Ishikawa (cell line): ENCODE measurements at regions not wholly inside any gene's neighbourhood (a gene's known extent, or its start where the extent isn't known, plus 50 kb on each side); places are given as distances from the start of the nearest gene placed in this dataset.

Experiments
- CEBPB ChIP-seq: IDR thresholded peaks from 2 replicates; pipeline ENCODE4 v1.6.1; 2012
- CREB1 ChIP-seq: IDR thresholded peaks from 2 replicates; pipeline ENCODE4 v1.6.1; 2012; ENCODE audit warnings: low read depth
- EGR1 ChIP-seq: IDR thresholded peaks from 2 replicates; pipeline ENCODE4 v1.6.1; 2012
- EP300 ChIP-seq: IDR thresholded peaks from 2 replicates; pipeline ENCODE4 v1.6.1; 2012; ENCODE audit warnings: borderline replicate concordance
- FOXM1 ChIP-seq: IDR thresholded peaks from 2 replicates; pipeline ENCODE4 v1.6.1; 2012; ENCODE audit warnings: low read depth, borderline replicate concordance
- NFIC ChIP-seq: IDR thresholded peaks from 2 replicates; pipeline ENCODE4 v1.6.1; 2012
- RAD21 ChIP-seq: IDR thresholded peaks from 2 replicates; pipeline ENCODE4 v1.6.1; 2012; ENCODE audit warnings: low read depth
- TAF1 ChIP-seq: IDR thresholded peaks from 2 replicates; pipeline ENCODE4 v1.6.1; 2012; ENCODE audit warnings: low read depth, mild to moderate bottlenecking
- TCF12 ChIP-seq: IDR thresholded peaks from 2 replicates; pipeline ENCODE4 v1.6.1; 2012; ENCODE audit warnings: low read depth
- TEAD4 ChIP-seq: IDR thresholded peaks from 2 replicates; pipeline ENCODE4 v1.6.1; 2012
- YY1 ChIP-seq: IDR thresholded peaks from 2 replicates; pipeline ENCODE4 v1.6.1; 2012; ENCODE audit warnings: low read depth
- ZBTB7A ChIP-seq: IDR thresholded peaks from 2 replicates; pipeline ENCODE4 v1.6.1; 2012; ENCODE audit warnings: low read depth
- TF ChIP-seq, protein P1 (sequence below): IDR thresholded peaks from 2 replicates; pipeline ENCODE4 v1.6.1; 2012; ENCODE audit warnings: low read depth, mild to moderate bottlenecking
- TF ChIP-seq, protein P2 (sequence below): IDR thresholded peaks from 2 replicates; pipeline ENCODE4 v1.6.1; 2012
- TF ChIP-seq, protein P3 (sequence below): IDR thresholded peaks from 2 replicates; pipeline ENCODE4 v1.6.1; 2012

DNA sequence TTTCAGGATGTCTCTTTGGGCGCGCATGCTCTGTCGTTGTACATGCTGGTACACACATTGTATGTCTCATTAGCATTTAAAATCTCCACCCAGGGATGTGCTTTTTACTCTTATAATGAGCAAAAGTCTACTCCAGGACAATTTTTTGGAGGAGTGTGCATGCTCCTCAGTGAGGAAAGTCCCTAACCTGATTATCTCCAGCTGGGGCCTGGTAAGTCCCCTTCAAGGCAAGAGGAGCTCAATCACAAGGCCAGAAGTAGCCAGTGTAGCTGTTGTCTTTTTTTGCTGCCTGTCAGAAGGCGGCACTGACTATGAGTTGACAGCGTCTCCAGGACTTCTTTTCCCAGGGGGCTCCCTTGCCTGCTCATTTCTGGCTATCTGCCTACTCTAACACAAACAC is 218.3 kb upstream of the CNTN1 start:
- no peak for TF ChIP-seq ZBTB7A
- TF ChIP-seq, protein P1, sequence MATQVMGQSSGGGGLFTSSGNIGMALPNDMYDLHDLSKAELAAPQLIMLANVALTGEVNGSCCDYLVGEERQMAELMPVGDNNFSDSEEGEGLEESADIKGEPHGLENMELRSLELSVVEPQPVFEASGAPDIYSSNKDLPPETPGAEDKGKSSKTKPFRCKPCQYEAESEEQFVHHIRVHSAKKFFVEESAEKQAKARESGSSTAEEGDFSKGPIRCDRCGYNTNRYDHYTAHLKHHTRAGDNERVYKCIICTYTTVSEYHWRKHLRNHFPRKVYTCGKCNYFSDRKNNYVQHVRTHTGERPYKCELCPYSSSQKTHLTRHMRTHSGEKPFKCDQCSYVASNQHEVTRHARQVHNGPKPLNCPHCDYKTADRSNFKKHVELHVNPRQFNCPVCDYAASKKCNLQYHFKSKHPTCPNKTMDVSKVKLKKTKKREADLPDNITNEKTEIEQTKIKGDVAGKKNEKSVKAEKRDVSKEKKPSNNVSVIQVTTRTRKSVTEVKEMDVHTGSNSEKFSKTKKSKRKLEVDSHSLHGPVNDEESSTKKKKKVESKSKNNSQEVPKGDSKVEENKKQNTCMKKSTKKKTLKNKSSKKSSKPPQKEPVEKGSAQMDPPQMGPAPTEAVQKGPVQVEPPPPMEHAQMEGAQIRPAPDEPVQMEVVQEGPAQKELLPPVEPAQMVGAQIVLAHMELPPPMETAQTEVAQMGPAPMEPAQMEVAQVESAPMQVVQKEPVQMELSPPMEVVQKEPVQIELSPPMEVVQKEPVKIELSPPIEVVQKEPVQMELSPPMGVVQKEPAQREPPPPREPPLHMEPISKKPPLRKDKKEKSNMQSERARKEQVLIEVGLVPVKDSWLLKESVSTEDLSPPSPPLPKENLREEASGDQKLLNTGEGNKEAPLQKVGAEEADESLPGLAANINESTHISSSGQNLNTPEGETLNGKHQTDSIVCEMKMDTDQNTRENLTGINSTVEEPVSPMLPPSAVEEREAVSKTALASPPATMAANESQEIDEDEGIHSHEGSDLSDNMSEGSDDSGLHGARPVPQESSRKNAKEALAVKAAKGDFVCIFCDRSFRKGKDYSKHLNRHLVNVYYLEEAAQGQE, result no peak
- no peak for TF ChIP-seq YY1

DNA sequence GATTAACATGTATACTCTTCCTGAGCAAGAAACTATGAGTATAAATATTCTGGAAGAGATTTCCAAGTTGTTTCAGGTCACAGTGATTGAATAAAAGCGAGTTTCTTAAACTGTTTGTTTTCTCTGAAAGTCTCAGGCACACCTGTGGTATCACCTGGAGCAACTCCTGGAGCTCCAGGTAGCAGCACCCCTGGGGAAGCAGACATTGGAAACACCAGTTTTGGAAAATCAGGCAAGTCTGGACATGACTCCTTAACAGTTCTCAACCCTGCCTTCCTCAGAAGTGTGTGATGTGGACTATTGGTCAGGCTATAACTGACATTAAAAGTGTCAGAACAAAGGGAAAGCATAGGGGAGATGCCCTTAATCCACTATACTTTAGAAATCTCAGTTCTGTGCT is 217.6 kb upstream of the CNTN1 start:
- TF ChIP-seq CREB1, result no peak

DNA sequence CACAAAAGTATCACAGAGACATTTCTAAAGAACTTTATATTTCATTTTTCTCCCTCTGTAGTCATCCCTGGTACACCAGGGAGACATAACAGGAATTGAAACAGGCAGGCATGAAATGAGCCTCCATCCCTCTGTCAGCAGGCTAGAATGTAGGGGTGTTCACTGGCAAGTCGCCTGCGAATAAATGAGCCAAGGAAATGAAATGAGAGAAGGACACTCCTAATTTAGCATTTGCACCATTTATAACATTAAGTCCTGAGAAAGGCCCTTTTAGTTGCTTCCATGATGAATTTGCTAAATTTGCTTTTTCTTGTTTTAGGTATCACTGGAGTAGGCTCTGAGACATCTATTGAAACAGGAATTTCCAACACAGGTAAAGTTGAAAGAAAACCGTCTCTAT is 192.4 kb upstream of the CNTN1 start:
- TF ChIP-seq EGR1 (no peak), FOXM1 (no peak), TCF12 (no peak), EP300 (no peak), CEBPB (no peak), NFIC (no peak), TAF1 (no peak), ZBTB7A (no peak), YY1 (no peak), RAD21 (no peak)
- TF ChIP-seq, protein P2, sequence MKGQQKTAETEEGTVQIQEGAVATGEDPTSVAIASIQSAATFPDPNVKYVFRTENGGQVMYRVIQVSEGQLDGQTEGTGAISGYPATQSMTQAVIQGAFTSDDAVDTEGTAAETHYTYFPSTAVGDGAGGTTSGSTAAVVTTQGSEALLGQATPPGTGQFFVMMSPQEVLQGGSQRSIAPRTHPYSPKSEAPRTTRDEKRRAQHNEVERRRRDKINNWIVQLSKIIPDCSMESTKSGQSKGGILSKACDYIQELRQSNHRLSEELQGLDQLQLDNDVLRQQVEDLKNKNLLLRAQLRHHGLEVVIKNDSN, result no peak
- TF ChIP-seq, protein P3, sequence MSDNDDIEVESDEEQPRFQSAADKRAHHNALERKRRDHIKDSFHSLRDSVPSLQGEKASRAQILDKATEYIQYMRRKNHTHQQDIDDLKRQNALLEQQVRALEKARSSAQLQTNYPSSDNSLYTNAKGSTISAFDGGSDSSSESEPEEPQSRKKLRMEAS, result no peak
- TF ChIP-seq, protein P1, result no peak

DNA sequence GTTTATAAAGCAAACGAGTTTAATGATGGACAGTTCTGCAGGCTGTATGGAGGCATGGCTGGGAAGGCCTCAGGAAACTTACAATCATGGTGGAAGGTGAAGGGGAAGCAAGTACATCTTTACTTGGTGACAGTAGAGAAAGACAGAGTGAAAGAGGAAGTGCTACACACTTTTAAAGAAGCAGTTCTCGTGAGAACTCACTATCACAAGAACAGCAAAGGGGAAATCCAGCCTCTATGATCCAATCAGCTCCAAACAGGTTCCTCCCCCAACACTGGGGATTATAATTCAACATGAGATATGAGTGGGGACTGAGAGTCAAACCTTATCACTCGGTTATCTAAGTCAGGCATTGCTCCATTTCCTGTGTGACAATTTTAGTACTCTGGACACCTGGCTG is 189.9 kb upstream of the CNTN1 start:
- TF ChIP-seq TCF12 (no peak), TAF1 (no peak), FOXM1 (no peak), CREB1 (no peak), ZBTB7A (no peak), EP300 (no peak), CEBPB (no peak), EGR1 (no peak)
- TF ChIP-seq, protein P3, result no peak
- TF ChIP-seq, protein P1, result no peak
- TF ChIP-seq, protein P2, result no peak

DNA sequence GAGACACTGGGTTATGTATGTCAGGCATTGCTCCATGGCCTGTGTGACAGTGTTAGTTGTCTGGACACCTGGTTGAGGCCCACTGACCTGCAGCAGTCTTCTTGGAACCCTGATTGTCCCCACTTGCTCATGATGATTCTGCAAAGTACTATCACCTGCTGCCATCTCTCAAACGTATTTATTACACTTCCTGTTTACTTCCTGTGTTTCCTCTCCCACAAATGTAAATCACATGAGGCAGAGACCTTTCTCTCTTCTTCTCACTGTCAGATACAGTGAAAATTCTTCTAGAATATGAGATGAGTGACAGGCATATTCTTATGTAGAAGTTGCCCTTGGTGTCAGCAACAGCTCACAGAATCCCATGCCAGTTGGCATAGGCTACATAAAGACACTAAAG is 186.9 kb upstream of the CNTN1 start:
- no peak for TF ChIP-seq NFIC
- TF ChIP-seq TAF1, result no peak

DNA sequence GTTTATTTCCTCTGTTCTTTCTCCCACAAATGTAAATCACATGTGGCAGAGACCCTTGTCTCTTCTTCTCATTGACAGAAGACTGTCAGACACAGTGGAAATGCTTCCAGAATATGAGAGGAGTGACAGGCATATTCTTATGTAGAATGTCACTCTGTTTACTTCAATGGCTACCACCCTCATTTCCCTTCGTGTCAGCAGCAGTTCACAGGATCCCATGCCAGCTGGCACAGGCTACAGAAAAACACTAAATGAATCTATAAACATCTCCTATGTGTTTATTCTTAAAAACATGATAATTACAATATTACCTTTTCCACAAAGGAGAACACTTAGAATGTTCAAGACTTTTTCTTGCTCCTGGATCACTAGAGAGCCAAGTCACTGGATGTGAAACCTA is 183.8 kb upstream of the CNTN1 start:
- no peak for TF ChIP-seq TEAD4
- TF ChIP-seq, protein P1, result no peak
- no peak for TF ChIP-seq EGR1
- TF ChIP-seq, protein P2, result no peak
- no peak for TF ChIP-seq RAD21
- TF ChIP-seq, protein P3, result no peak
- TF ChIP-seq TAF1, result no peak
- no peak for TF ChIP-seq ZBTB7A
- no peak for TF ChIP-seq TCF12
- no peak for TF ChIP-seq FOXM1
- TF ChIP-seq CEBPB, result no peak
- no peak for TF ChIP-seq EP300
- TF ChIP-seq CREB1, result no peak
- no peak for TF ChIP-seq NFIC
- TF ChIP-seq YY1, result no peak
